DND-41 (cell line): ENCODE measurements at regions not wholly inside any gene's neighbourhood (a gene's known extent, or its start where the extent isn't known, plus 50 kb on each side); places are given as distances from the start of the nearest gene placed in this dataset.

Experiments
- CTCF ChIP-seq: IDR thresholded peaks from 2 replicates; pipeline ENCODE4 v1.5.1; 2012; ENCODE audit warnings: borderline replicate concordance, low read length, moderate library complexity, mild to moderate bottlenecking; ENCODE audit not compliant: poor library complexity, severe bottlenecking; ENCODE audit errors: extremely low read depth
- EZH2 ChIP-seq: IDR thresholded peaks from 3 replicates; pipeline ENCODE4 v1.6.1; 2012; ENCODE audit warnings: borderline replicate concordance, low read depth, mild to moderate bottlenecking, moderate library complexity, low read length, inconsistent platforms; ENCODE audit not compliant: severe bottlenecking

GRCh38 chr2:235146206-235146605, 194.4 kb downstream of the SH3BP4 start:
- TF ChIP-seq CTCF (no peak), EZH2 (no peak)
